ENCODE measurements at regions not wholly inside any gene's neighbourhood (a gene's known extent, or its start where the extent isn't known, plus 50 kb on each side); places are given as distances from the start of the nearest gene placed in this dataset.

GRCh38 chr18:27843783-27844777, 332.9 kb downstream of the CDH2 start:
- Histone ChIP-seq H3K36me3 (ENCODE audit: control insufficient read depth in 2 of 2, insufficient read depth in 2 of 2, low read length in 1 of 2) (no peaks in the 10 kb centered on the region), H3K4me3 (ENCODE audit: low read length in 2 of 2) (no peak overlapping the region), H3K27ac (ENCODE audit: low read depth in 1 of 2, low read length in 1 of 2) (no peak overlapping the region), H3K4me1 (ENCODE audit: control insufficient read depth in 2 of 2, insufficient read depth in 2 of 2, low read length in 2 of 2) (no peaks in the 10 kb centered on the region), H3K9me3 (ENCODE audit: control insufficient read depth in 2 of 2, insufficient read depth in 1 of 2, low read length in 1 of 2) (no peaks in the 10 kb centered on the region), H3K27me3 (ENCODE audit: control insufficient read depth in 2 of 2, insufficient read depth in 1 of 2, low read length in 1 of 2) (no peaks in the 10 kb centered on the region)
- WGBS = 36% methylated on average over 3 of the region's 3 CpGs
- no peak for DNase-seq (ENCODE audit: low read depth in 6 of 9, low spot score in 9 of 9)

GRCh38 chr18:27839141-27839540, 337.8 kb downstream of the CDH2 start:
- 94% methylated on average over 2 of the region's 2 CpGs for WGBS
- Histone ChIP-seq H3K9me3 (ENCODE audit: control insufficient read depth in 2 of 2, insufficient read depth in 1 of 2, low read length in 1 of 2) (no peaks in the 10 kb centered on the region), H3K27me3 (ENCODE audit: control insufficient read depth in 2 of 2, insufficient read depth in 1 of 2, low read length in 1 of 2) (no peaks in the 10 kb centered on the region), H3K4me3 (ENCODE audit: low read length in 2 of 2) (no peak overlapping the region), H3K36me3 (ENCODE audit: control insufficient read depth in 2 of 2, insufficient read depth in 2 of 2, low read length in 1 of 2) (no peaks in the 10 kb centered on the region), H3K4me1 (ENCODE audit: control insufficient read depth in 2 of 2, insufficient read depth in 2 of 2, low read length in 2 of 2) (no peaks in the 10 kb centered on the region), H3K27ac (ENCODE audit: low read depth in 1 of 2, low read length in 1 of 2) (no peak overlapping the region)
- no peak for DNase-seq (ENCODE audit: low read depth in 6 of 9, low spot score in 9 of 9)

- Histone ChIP-seq H3K9me3 (ENCODE audit: control insufficient read depth in 2 of 2, insufficient read depth in 1 of 2, low read length in 1 of 2) (no peaks in the 10 kb centered on the region), H3K36me3 (ENCODE audit: control insufficient read depth in 2 of 2, insufficient read depth in 2 of 2, low read length in 1 of 2) (no peaks in the 10 kb centered on the region), H3K4me3 (ENCODE audit: low read length in 2 of 2) (no peak overlapping the region), H3K27ac (ENCODE audit: low read depth in 1 of 2, low read length in 1 of 2) (no peak overlapping the region), H3K27me3 (ENCODE audit: control insufficient read depth in 2 of 2, insufficient read depth in 1 of 2, low read length in 1 of 2) (no peaks in the 10 kb centered on the region), H3K4me1 (ENCODE audit: control insufficient read depth in 2 of 2, insufficient read depth in 2 of 2, low read length in 2 of 2) (no peaks in the 10 kb centered on the region)
- DNase-seq (ENCODE audit: low read depth in 6 of 9, low spot score in 9 of 9) = no peak
These were observed 338.7 kb downstream of the CDH2 start for GRCh38 chr18:27838225-27838624.

GRCh38 chr18:27826101-27826500, 350.8 kb downstream of the CDH2 start:
- 95% methylated on average over 2 of the region's 2 CpGs for WGBS
- no peaks in the 10 kb centered on the region for H3K36me3 ChIP-seq (ENCODE audit: control insufficient read depth in 2 of 2, insufficient read depth in 2 of 2, low read length in 1 of 2)
- H3K4me1 ChIP-seq (ENCODE audit: control insufficient read depth in 2 of 2, insufficient read depth in 2 of 2, low read length in 2 of 2) = no peaks in the 10 kb centered on the region
- H3K4me3 ChIP-seq (ENCODE audit: low read length in 2 of 2) = no peak overlapping the region
- no peak for DNase-seq (ENCODE audit: low read depth in 6 of 9, low spot score in 9 of 9)
- H3K27ac ChIP-seq (ENCODE audit: low read depth in 1 of 2, low read length in 1 of 2) = no peak overlapping the region
- H3K9me3 ChIP-seq (ENCODE audit: control insufficient read depth in 2 of 2, insufficient read depth in 1 of 2, low read length in 1 of 2) = no peaks in the 10 kb centered on the region
- no peaks in the 10 kb centered on the region for H3K27me3 ChIP-seq (ENCODE audit: control insufficient read depth in 2 of 2, insufficient read depth in 1 of 2, low read length in 1 of 2)

- Histone ChIP-seq H3K4me1 (ENCODE audit: control insufficient read depth in 2 of 2, insufficient read depth in 2 of 2, low read length in 2 of 2) (no peaks in the 10 kb centered on the region), H3K27me3 (ENCODE audit: control insufficient read depth in 2 of 2, insufficient read depth in 1 of 2, low read length in 1 of 2) (no peaks in the 10 kb centered on the region), H3K4me3 (ENCODE audit: low read length in 2 of 2) (no peak overlapping the region), H3K9me3 (ENCODE audit: control insufficient read depth in 2 of 2, insufficient read depth in 1 of 2, low read length in 1 of 2) (no peaks in the 10 kb centered on the region), H3K36me3 (ENCODE audit: control insufficient read depth in 2 of 2, insufficient read depth in 2 of 2, low read length in 1 of 2) (no peaks in the 10 kb centered on the region), H3K27ac (ENCODE audit: low read depth in 1 of 2, low read length in 1 of 2) (no peak overlapping the region)
- no peak for DNase-seq (ENCODE audit: low read depth in 6 of 9, low spot score in 9 of 9)
- 92% methylated on average over 2 of the region's 2 CpGs for WGBS
These were observed 351.2 kb downstream of the CDH2 start for GRCh38 chr18:27825689-27826088.

- WGBS = 78% methylated on average over 5 of the region's 5 CpGs
- H3K4me1 ChIP-seq (ENCODE audit: control insufficient read depth in 2 of 2, insufficient read depth in 2 of 2, low read length in 2 of 2) = no peaks in the 10 kb centered on the region
- no peaks in the 10 kb centered on the region for H3K9me3 ChIP-seq (ENCODE audit: control insufficient read depth in 2 of 2, insufficient read depth in 1 of 2, low read length in 1 of 2)
- no peak overlapping the region for H3K27ac ChIP-seq (ENCODE audit: low read depth in 1 of 2, low read length in 1 of 2)
- no peaks in the 10 kb centered on the region for H3K27me3 ChIP-seq (ENCODE audit: control insufficient read depth in 2 of 2, insufficient read depth in 1 of 2, low read length in 1 of 2)
- no peaks in the 10 kb centered on the region for H3K36me3 ChIP-seq (ENCODE audit: control insufficient read depth in 2 of 2, insufficient read depth in 2 of 2, low read length in 1 of 2)
- no peak for DNase-seq (ENCODE audit: low read depth in 6 of 9, low spot score in 9 of 9)
- no peak overlapping the region for H3K4me3 ChIP-seq (ENCODE audit: low read length in 2 of 2)
These were observed 351.9 kb downstream of the CDH2 start for GRCh38 chr18:27824841-27825681.

- H3K4me3 ChIP-seq (ENCODE audit: low read length in 2 of 2) = no peak overlapping the region
- H3K36me3 ChIP-seq (ENCODE audit: control insufficient read depth in 2 of 2, insufficient read depth in 2 of 2, low read length in 1 of 2) = no peaks in the 10 kb centered on the region
- no peaks in the 10 kb centered on the region for H3K4me1 ChIP-seq (ENCODE audit: control insufficient read depth in 2 of 2, insufficient read depth in 2 of 2, low read length in 2 of 2)
- no peaks in the 10 kb centered on the region for H3K9me3 ChIP-seq (ENCODE audit: control insufficient read depth in 2 of 2, insufficient read depth in 1 of 2, low read length in 1 of 2)
- DNase-seq (ENCODE audit: low read depth in 6 of 9, low spot score in 9 of 9) = no peak
- H3K27ac ChIP-seq (ENCODE audit: low read depth in 1 of 2, low read length in 1 of 2) = no peak overlapping the region
- H3K27me3 ChIP-seq (ENCODE audit: control insufficient read depth in 2 of 2, insufficient read depth in 1 of 2, low read length in 1 of 2) = no peaks in the 10 kb centered on the region
- WGBS = 92% methylated on average over 4 of the region's 4 CpGs
These were observed 352.7 kb downstream of the CDH2 start for GRCh38 chr18:27824275-27824674.

GRCh38 chr18:27823053-27823452, 353.9 kb downstream of the CDH2 start:
- H3K4me3 ChIP-seq (ENCODE audit: low read length in 2 of 2) = no peak overlapping the region
- no peak for DNase-seq (ENCODE audit: low read depth in 6 of 9, low spot score in 9 of 9)
- 95% methylated on average over 4 of the region's 4 CpGs for WGBS
- H3K9me3 ChIP-seq (ENCODE audit: control insufficient read depth in 2 of 2, insufficient read depth in 1 of 2, low read length in 1 of 2) = no peaks in the 10 kb centered on the region
- H3K27me3 ChIP-seq (ENCODE audit: control insufficient read depth in 2 of 2, insufficient read depth in 1 of 2, low read length in 1 of 2) = no peaks in the 10 kb centered on the region
- H3K4me1 ChIP-seq (ENCODE audit: control insufficient read depth in 2 of 2, insufficient read depth in 2 of 2, low read length in 2 of 2) = no peaks in the 10 kb centered on the region
- H3K36me3 ChIP-seq (ENCODE audit: control insufficient read depth in 2 of 2, insufficient read depth in 2 of 2, low read length in 1 of 2) = no peaks in the 10 kb centered on the region
- H3K27ac ChIP-seq (ENCODE audit: low read depth in 1 of 2, low read length in 1 of 2) = no peak overlapping the region

GRCh38 chr18:27808683-27809082, 368.2 kb downstream of the CDH2 start:
- Histone ChIP-seq H3K4me1 (ENCODE audit: control insufficient read depth in 2 of 2, insufficient read depth in 2 of 2, low read length in 2 of 2) (no peaks in the 10 kb centered on the region), H3K27me3 (ENCODE audit: control insufficient read depth in 2 of 2, insufficient read depth in 1 of 2, low read length in 1 of 2) (no peaks in the 10 kb centered on the region), H3K9me3 (ENCODE audit: control insufficient read depth in 2 of 2, insufficient read depth in 1 of 2, low read length in 1 of 2) (no peaks in the 10 kb centered on the region), H3K27ac (ENCODE audit: low read depth in 1 of 2, low read length in 1 of 2) (no peak overlapping the region), H3K4me3 (ENCODE audit: low read length in 2 of 2) (no peak overlapping the region), H3K36me3 (ENCODE audit: control insufficient read depth in 2 of 2, insufficient read depth in 2 of 2, low read length in 1 of 2) (no peaks in the 10 kb centered on the region)
- 61% methylated on average over 1 of the region's 1 CpG for WGBS
- DNase-seq (ENCODE audit: low read depth in 6 of 9, low spot score in 9 of 9) = no peak
